DMS53 (cell line): ENCODE measurements at regions not wholly inside any gene's neighbourhood (a gene's known extent, or its start where the extent isn't known, plus 50 kb on each side); places are given as distances from the start of the nearest gene placed in this dataset.

Experiments
- DNase-seq: peaks from one replicate; lab custom pipeline; 2025; lab: John Stamatoyannopoulos, UW

- no peak for DNase-seq
Observed at GRCh38 chr9:16025627-16026026, 472.8 kb downstream of the CCDC171 start.

DNA sequence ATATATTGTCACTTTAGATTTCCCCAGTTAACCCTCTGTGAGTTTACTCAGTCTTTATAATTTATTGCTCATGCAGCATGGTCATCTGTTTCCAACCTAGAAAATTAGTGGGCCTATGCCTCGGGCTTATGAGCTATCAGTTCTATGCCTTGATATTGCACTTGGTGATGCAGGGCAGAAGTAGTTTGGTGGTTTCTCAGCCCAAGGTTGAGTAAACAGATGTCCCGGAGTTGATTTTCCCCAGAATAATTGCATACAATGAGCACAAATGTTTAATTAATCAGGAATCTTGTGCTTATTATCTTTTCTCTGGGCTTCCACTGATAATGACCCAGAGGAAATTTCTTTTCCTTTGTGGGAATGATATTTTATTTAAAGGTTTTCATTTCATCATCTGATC lies 474.0 kb downstream of the CCDC171 start:
- DNase-seq: no peak

GRCh38 chr9:16028548-16028947 lies 475.7 kb downstream of the CCDC171 start:
- DNase-seq: no peak

GRCh38 chr9:16029046-16029615 lies 476.3 kb downstream of the CCDC171 start:
- DNase-seq: no peak

DNA sequence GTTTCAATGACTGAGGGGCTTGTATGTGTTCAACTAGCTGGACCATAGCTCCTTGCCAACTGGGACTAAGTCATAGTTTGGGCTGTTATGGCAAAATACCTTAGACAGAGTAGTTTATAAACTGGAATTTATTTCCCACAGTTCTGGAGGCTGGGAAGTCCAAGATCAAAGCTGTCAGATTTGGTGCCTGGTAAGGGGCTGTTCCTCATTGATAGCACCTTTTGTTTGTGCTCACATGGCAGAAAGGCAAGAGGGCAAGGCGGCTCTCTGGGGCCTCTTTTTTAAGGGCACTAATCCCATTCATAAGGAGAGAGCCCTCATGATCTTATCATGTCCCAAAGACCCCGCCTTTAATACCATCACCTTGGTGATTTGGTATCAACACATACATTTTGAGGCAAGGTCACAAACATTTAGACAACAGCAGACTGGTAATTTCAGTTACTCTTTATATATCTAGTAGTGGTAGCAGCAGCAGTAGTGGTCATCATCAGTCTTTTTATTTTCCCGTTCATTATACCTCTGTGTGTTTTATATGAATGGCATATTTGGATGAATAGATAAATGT lies 477.0 kb downstream of the CCDC171 start:
- DNase-seq: no peak

DNA sequence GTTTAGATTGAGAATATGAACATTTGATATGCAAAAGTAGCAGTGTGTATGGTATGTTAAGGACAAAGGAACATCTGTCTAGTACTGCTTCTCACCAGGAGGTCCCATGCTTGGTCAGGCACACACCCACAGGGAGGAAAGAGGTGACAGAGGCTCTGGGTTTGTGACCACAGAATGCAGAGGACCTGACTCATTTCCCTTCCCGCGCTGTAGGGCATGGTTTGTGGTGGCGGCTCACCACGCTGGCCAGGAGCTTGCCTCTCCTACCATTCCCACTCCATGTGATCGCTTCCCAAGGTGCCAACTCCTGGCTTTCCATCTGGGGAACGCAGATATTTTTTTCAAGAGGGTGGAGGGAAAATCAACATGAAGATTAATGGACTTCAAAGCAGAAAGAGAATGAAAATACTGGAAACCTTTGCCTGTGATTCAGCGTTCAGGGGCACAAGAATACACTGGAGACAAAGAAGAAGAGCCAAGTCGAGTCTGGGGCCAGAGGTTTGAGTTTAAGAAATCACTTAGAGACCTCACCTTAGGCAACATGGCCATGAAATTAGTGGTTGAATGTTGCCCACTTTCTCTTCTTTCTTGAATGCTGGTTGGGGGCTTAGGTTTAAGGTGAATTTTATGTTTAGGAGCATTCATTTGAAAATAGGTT lies 477.8 kb downstream of the CCDC171 start:
- DNase-seq: peak; percentile 1

- no peak for DNase-seq
Observed at GRCh38 chr9:16031486-16031885, 478.6 kb downstream of the CCDC171 start.

DNA sequence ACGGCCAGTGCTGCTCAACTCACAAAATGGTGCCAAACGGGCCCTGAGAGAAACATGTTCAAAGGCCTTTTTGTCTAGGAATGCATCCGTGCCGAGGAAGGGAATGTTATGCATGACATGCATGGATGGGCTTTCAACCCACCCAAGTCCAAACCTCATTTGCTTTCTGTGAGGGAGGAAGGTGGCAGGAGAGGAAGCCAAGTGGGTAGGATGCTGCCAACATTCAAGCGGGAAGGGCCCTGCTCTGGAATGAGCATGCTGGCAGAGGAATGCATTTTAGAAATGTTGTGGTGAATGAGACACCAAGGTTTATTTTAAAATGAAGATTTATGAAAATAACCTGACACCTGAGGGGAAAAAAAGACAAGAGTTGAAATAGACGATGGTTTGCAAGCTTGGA lies 479.1 kb downstream of the CCDC171 start:
- no peak for DNase-seq

DNA sequence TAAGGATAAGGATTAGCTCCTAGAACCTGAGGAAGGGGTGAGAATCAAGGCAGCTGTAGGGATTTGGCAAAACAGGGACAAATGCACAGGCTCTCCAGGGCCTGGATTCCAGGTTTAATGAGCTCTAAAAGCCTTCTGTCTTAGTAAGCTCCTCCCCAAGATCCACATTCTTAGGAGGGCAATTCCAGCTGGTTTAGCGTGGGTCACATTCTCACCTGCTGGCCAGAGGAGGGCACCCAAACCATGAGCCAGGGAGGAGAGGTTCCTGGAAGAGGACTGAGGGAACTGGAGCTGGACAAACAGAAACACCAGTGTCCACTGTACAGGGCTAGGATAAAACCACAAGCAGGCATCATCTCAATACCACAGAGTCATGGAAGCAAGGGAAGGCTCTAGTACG lies 480.0 kb downstream of the CCDC171 start:
- peak; percentile 1 for DNase-seq

DNA sequence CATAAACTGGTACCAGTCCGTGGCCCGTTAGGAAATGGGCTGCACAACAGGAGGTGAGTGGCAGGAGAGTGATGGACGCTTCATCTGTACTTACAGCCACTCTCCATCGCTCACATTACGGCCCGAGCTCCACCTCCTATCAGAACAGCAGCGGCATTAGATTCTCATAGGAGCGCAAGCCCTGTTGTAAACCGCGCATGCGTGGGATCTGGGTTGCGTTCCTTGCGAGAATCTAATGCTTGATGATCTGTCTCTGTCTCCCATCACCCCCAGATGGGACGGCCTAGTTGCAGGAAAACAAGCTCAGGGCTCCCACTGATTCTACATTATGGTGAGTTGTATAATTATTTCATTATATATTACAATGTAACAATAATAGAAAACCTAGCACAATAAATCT lies 480.4 kb downstream of the CCDC171 start:
- no peak for DNase-seq

- no peak for DNase-seq
Observed at GRCh38 chr9:16033921-16034691, 481.3 kb downstream of the CCDC171 start.

GRCh38 chr9:16039218-16039987 lies 486.6 kb downstream of the CCDC171 start:
- DNase-seq: peak; percentile 18

- no peak for DNase-seq
Observed at GRCh38 chr9:16039988-16040761, 487.3 kb downstream of the CCDC171 start.

DNA sequence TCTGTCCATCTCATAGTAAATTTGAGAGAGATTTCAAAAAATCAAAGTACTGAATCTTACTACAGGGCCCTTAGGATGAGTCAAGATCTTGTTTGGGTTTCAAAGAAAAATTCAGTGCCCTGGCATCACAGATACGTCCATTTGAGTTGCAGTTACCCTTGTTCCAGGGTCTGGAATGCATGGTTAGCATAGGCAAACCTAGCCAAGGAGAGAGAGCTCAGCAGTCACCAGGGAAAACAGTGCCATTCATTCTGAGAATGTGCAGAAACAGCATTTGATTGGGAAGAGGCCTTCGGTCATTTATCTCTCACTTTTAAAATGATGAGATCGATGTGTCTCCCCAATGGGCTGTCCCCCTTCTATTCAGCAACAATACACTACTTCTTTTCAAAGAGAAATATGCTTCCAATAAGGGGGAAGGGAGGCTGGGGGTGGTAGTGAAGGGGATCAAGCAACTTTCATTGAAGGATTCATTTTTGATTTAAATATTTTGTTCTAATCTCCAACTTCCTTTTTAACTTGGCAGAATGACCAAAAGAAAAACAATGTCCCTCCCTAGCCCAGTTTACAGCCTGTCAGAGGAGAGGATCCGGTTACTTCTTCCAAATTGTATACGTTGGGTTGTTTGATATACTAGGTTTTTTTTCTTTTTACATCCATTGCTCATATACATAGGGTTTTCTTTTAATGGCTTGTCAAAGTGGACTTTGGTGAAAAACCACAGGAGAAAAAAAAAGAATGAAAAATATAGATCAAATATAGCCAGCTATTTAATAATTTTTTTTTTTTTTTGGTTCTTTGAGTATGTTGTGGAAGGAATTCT lies 491.1 kb downstream of the CCDC171 start:
- no peak for DNase-seq

- no peak for DNase-seq
Observed at GRCh38 chr9:16044579-16044881, 491.7 kb downstream of the CCDC171 start.

- no peak for DNase-seq
Observed at GRCh38 chr9:16045651-16046280, 492.9 kb downstream of the CCDC171 start.

- no peak for DNase-seq
Observed at GRCh38 chr9:16046713-16047112, 493.9 kb downstream of the CCDC171 start.

GRCh38 chr9:16048129-16048528 lies 495.3 kb downstream of the CCDC171 start:
- DNase-seq: no peak

- DNase-seq: no peak
Observed at GRCh38 chr9:16052146-16052545, 499.3 kb downstream of the CCDC171 start.
